NB4 (cell line): ENCODE measurements at regions not wholly inside any gene's neighbourhood (a gene's known extent, or its start where the extent isn't known, plus 50 kb on each side); places are given as distances from the start of the nearest gene placed in this dataset.

Experiments
- MAX ChIP-seq: IDR thresholded peaks from 2 replicates; pipeline ENCODE4 v1.6.1; 2011; ENCODE audit warnings: low read depth, low read length
- MYC ChIP-seq: IDR thresholded peaks from 2 replicates; pipeline ENCODE4 v1.6.1; 2011; ENCODE audit warnings: low read depth, low read length
- POLR2A ChIP-seq: IDR thresholded peaks from 2 replicates; pipeline ENCODE4 v1.6.1; 2011; ENCODE audit warnings: mild to moderate bottlenecking; ENCODE audit not compliant: insufficient read length; ENCODE audit errors: extremely low read depth
- TF ChIP-seq, protein P1 (sequence below): IDR thresholded peaks from one replicate; pipeline ENCODE4 v1.5.1; 2012; ENCODE audit warnings: low read depth, low read length

GRCh38 chr14:41449066-41449465 lies 157.6 kb upstream of the LRFN5 start:
- TF ChIP-seq, protein P1, sequence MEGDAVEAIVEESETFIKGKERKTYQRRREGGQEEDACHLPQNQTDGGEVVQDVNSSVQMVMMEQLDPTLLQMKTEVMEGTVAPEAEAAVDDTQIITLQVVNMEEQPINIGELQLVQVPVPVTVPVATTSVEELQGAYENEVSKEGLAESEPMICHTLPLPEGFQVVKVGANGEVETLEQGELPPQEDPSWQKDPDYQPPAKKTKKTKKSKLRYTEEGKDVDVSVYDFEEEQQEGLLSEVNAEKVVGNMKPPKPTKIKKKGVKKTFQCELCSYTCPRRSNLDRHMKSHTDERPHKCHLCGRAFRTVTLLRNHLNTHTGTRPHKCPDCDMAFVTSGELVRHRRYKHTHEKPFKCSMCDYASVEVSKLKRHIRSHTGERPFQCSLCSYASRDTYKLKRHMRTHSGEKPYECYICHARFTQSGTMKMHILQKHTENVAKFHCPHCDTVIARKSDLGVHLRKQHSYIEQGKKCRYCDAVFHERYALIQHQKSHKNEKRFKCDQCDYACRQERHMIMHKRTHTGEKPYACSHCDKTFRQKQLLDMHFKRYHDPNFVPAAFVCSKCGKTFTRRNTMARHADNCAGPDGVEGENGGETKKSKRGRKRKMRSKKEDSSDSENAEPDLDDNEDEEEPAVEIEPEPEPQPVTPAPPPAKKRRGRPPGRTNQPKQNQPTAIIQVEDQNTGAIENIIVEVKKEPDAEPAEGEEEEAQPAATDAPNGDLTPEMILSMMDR: no peak
- no peak for TF ChIP-seq POLR2A
- TF ChIP-seq MYC: no peak
- TF ChIP-seq MAX: no peak
